ENCODE measurements at regions not wholly inside any gene's neighbourhood (a gene's known extent, or its start where the extent isn't known, plus 50 kb on each side); places are given as distances from the start of the nearest gene placed in this dataset.

- Histone ChIP-seq H4K20me1 (ENCODE audit: insufficient read depth) (no peaks in the 10 kb centered on the region), H2AFZ (ENCODE audit: low read depth, low read length, poor library complexity, severe bottlenecking) (no peak overlapping the region), H3K9me2 (ENCODE audit: insufficient read depth) (no peaks in the 10 kb centered on the region), H3K4me3 (replicated peaks in 1 of 2; ENCODE audit: low read depth in 1 of 2, low read length in 2 of 2) (no peak overlapping the region), H3K36me3 (ENCODE audit: control insufficient read depth in 1 of 2, insufficient read depth in 2 of 2, low read length in 2 of 2) (no peaks in the 10 kb centered on the region), H3K4me2 (ENCODE audit: low read length) (no peak overlapping the region), H3K27ac (ENCODE audit: low read depth, low read length) (no peak overlapping the region), H3K27me3 (ENCODE audit: insufficient read depth, low read length) (no peaks in the 10 kb centered on the region), H3K4me1 (ENCODE audit: control insufficient read depth in 1 of 2, insufficient read depth in 2 of 2, low read length in 2 of 2) (no peaks in the 10 kb centered on the region), H3K9me3 (ENCODE audit: control insufficient read depth in 1 of 2, insufficient read depth in 1 of 2, low read depth in 1 of 2, low read length in 2 of 2) (no peaks in the 10 kb centered on the region; a peak in 1 of 4 replicates), H3K9ac (ENCODE audit: low read length) (no peak overlapping the region), H3K79me2 (ENCODE audit: insufficient read depth, low read length) (no peaks in the 10 kb centered on the region)
- ChIA-PET POLR2A (no interaction called here), RAD21 (ENCODE audit: low non-redundant PET in 1 of 2, low total read pairs in 2 of 2, uncharacterized antibody in 2 of 2, unreplicated experiment in 2 of 2) (no interaction called here), CTCF (no interaction called here)
- TF ChIP-seq CEBPB (IDR thresholded peaks at IDR 0.05; ENCODE audit: low read depth): no peak
- no peak for TF ChIP-seq ATF3 (IDR thresholded peaks at IDR 0.05)
- TF ChIP-seq SRF (IDR thresholded peaks at IDR 0.05; ENCODE audit: low read depth): no peak
- TF ChIP-seq RAD21 (IDR thresholded peaks at IDR 0.05; ENCODE audit: low read depth): no peak
- no peak for TF ChIP-seq EZH2 (IDR thresholded peaks at IDR 0.05)
- intact Hi-C loops (cut with micrococcal nuclease): no loop called here
- BruUV-seq (replicated peaks): no TSS peak
- no peak for DNase-seq (ENCODE audit: low read depth, low spot score)
- ATAC-seq: no peak
Observed at GRCh38 chr14:47790477-47790876, 115.1 kb upstream of the MDGA2 start.

- Histone ChIP-seq H3K27me3 (ENCODE audit: insufficient read depth, low read length) (no peaks in the 10 kb centered on the region), H3K27ac (ENCODE audit: low read depth, low read length) (no peak overlapping the region), H3K4me1 (ENCODE audit: control insufficient read depth in 1 of 2, insufficient read depth in 2 of 2, low read length in 2 of 2) (no peaks in the 10 kb centered on the region), H3K9ac (ENCODE audit: low read length) (no peak overlapping the region), H3K4me2 (ENCODE audit: low read length) (no peak overlapping the region), H2AFZ (ENCODE audit: low read depth, low read length, poor library complexity, severe bottlenecking) (no peak overlapping the region), H3K9me3 (ENCODE audit: control insufficient read depth in 1 of 2, insufficient read depth in 1 of 2, low read depth in 1 of 2, low read length in 2 of 2) (peaks cover 0 to 3% of the 10 kb centered on the region in 2 experiments; a peak in 2 of 4 replicates), H3K9me2 (ENCODE audit: insufficient read depth) (no peaks in the 10 kb centered on the region), H3K36me3 (ENCODE audit: control insufficient read depth in 1 of 2, insufficient read depth in 2 of 2, low read length in 2 of 2) (no peaks in the 10 kb centered on the region), H4K20me1 (ENCODE audit: insufficient read depth) (no peaks in the 10 kb centered on the region), H3K79me2 (ENCODE audit: insufficient read depth, low read length) (no peaks in the 10 kb centered on the region), H3K4me3 (replicated peaks in 1 of 2; ENCODE audit: low read depth in 1 of 2, low read length in 2 of 2) (no peak overlapping the region)
- no peak for DNase-seq (ENCODE audit: low read depth, low spot score)
- ATAC-seq: no peak
- intact Hi-C loops (cut with micrococcal nuclease): no loop called here
- TF ChIP-seq YY1 (IDR thresholded peaks at IDR 0.05; ENCODE audit: extremely low read depth, insufficient replicate concordance, low read depth, low read length) (no peak), REST (IDR thresholded peaks at IDR 0.05; ENCODE audit: low read depth) (no peak)
- ChIA-PET RAD21 (ENCODE audit: low non-redundant PET in 1 of 2, low total read pairs in 2 of 2, uncharacterized antibody in 2 of 2, unreplicated experiment in 2 of 2) (no interaction called here), CTCF (no interaction called here), POLR2A (no interaction called here)
- no TSS peak for BruUV-seq (replicated peaks)
Observed at GRCh38 chr14:47785058-47785457, 109.7 kb upstream of the MDGA2 start.
